ENCODE measurements at regions not wholly inside any gene's neighbourhood (a gene's known extent, or its start where the extent isn't known, plus 50 kb on each side); places are given as distances from the start of the nearest gene placed in this dataset.

DNA sequence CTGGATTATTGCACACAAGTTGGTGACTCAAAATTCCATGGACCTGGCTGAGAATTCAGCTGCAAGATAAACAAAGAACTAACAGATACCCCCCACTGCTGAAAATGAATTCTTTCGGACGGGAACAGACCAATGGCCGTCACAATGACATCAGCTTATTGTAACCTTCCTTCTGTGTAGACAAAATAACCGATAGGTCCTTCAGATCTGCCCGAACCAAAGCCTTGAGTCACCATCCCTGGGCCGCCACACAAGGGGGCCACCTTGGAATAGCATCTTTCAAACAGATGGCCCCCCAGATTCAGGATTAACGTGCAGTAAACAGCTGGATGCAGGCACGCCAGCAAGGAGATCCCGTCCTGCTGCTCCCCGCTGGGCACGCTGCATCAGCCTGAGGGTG lies 214.0 kb upstream of the EXOC2 start:
- TF ChIP-seq EZH2 (IDR thresholded peaks at IDR 0.05; ENCODE audit: insufficient read depth, poor library complexity, severe bottlenecking) (no peak), EZH2phosphoT487 (IDR thresholded peaks at IDR 0.05; ENCODE audit: insufficient read depth, low read depth) (no peak)

Data from GM23248 (cell line).